RCC 7860 (cell line): ENCODE measurements at regions not wholly inside any gene's neighbourhood (a gene's known extent, or its start where the extent isn't known, plus 50 kb on each side); places are given as distances from the start of the nearest gene placed in this dataset.
"Not testable (repeated sequence)": the region's sequence is repeated elsewhere in the genome, so short reads cannot be mapped to it uniquely, and the experiment has no call there.

Experiments
- DNase-seq: peaks from one replicate; pipeline ENCODE4 v3.0.0-alpha.2; 2015; ENCODE audit warnings: low spot score
- FAIRE-seq: peaks from 2 replicates; lab custom pipeline; 2012; peaks lifted over from hg19 to GRCh38; lab: Jason Lieb, UNC

DNA sequence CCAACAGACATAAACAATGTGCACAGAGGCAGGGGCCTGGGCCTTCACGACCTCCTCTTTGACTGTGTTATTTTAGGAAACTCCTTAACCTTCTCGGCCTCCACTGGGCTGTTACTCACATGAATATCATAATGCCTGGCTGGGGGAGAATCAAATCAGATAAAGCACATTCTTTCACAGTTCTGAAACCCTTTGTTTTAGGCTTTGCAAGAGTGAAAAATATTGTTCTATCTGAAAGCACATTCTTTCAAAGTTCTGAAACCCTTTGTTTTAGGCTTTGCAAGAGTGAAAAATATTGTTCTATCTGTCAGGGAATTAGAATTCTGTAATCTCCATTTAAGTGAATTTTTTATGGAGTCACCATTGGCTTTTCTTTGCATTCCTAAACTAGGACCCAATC, 50.7 kb upstream of the SYNDIG1 start:
- no peak for DNase-seq
- no peak for FAIRE-seq

DNA sequence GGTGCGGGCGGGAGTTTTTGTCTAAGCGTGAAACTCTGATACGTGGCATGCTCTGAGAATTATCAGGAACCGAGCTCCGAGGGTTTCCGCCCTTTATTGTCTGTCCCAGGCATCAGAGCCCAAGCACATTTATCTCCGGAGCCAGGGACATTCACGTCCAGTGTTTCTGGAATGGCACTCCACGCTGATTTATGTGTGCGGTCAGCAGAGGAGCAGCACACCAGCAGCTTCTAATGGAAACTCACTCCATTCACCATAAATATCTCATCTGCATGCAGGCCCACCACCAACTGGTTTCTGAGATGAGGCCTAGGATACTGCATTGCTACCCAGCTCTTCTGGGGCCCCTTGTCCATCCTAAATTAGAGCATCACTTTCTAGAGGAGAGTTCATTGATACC, 51.9 kb upstream of the SYNDIG1 start:
- DNase-seq (no peak), FAIRE-seq (no peak)

DNA sequence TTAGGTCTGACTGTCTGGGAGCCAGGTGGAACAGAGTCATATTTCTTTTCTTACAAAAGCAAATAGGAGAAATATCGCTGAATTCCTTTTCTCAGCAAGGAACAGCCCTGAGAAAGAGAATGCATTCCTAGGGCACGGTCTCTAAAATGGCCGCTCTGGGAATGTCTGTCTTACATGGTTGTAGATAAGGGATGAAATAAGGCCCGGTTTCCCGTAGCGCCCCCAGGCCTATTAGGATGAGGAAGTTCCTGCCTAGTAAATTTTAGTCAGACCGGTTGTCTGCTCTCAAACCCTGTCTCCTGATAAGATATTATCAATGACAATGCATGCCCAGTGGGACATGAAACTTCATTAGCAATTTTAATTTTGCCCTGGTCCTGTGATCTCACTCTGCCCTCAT, 54.0 kb upstream of the SYNDIG1 start:
- FAIRE-seq, DNase-seq: not testable (repeated sequence)

DNA sequence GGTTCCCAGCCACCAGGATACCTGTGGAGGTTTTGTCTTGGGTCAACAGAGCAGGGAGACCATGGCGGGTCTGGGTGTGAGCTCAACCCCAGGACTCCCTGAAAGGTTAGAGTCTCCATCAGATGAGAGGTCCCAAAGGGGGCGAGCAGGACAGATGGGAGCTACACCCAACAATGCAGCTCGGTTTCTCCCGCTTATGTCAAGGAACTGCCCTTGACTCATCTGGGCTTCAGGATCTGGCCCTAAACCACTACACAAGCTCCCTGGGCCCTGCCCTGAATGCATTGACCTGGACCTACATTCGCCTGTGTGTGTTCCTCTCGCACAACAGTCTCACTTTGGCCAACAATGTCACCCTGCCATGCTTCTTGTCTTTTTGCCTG, 57.6 kb upstream of the SYNDIG1 start:
- FAIRE-seq, result no peak
- no peak for DNase-seq

DNA sequence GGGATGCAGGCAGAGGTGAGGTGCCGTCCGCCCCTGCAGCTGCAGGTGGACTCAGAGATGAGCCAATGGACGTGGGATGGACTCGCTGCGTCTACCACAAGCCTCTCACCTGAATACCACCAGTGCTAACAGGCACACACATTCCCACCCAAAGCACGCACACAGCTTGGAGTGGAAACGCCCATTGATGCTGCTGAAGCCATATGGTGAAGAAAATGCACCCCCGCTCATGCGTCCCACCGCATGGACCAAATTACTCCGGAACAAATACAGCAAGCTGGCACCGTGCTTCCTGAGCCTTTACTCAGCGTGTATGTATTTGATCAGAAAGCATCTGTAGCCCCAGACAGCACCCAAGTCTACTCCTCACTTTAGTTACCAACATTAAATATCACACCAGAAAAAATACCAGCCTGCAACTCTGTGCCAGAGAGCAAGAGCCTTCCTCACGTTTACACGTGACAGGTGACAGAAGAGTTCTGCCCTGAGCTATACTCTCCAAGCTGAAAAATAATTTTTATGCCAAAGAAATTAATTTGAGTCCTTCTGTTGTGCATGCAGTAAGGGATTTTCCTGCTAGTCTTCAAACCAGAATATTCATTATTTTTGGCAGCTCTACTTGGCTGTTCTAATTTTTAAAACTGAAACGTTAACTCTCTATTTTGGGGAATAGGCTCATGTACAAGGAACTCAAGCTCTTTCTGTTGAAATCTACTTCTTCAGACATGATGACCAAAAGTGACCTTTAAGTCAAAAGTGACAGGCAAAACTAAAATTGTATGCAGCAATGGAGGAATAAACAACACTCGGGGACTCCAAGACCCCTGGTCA, 58.2 kb upstream of the SYNDIG1 start:
- no peak for FAIRE-seq
- no peak for DNase-seq

DNA sequence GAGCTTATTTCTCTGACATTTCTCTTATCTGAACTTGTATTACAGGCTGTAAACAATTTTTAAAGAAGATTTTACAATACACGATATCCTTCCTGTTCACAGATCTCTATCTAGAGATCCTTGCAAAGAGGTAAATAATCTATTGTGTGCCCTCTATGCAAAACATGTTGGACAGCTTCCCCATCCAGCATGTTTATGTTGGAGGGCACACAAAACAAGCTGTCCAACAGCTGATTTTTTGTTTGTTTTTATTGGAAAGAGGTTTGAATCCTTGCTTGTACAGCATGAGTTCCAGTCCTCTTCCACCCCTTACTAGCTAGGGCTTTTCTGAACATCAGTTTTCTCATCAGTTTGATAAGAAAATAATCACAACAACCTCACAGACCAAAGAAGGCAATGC, 62.3 kb upstream of the SYNDIG1 start:
- DNase-seq (no peak), FAIRE-seq (no peak)

DNA sequence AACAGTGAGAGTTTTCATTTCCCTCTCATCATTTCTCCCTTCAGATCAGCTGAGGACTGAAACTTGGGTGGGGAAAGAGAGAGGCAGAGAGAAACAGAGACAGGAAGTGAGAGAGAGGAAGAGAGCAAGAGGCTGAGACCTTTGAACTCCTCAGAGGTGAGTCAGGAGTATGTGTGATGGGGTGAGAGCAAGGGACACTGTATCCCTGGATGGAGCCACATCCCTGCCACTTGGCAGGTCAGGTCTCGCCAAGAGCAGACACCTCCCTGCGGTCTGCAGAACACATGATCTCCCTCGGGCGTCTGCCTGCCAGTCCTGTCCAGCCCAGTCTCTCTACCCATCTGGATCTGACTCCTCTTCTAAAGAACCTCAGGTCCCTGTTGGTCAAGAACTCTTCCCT, 62.7 kb upstream of the SYNDIG1 start:
- no peak for DNase-seq
- no peak for FAIRE-seq

DNA sequence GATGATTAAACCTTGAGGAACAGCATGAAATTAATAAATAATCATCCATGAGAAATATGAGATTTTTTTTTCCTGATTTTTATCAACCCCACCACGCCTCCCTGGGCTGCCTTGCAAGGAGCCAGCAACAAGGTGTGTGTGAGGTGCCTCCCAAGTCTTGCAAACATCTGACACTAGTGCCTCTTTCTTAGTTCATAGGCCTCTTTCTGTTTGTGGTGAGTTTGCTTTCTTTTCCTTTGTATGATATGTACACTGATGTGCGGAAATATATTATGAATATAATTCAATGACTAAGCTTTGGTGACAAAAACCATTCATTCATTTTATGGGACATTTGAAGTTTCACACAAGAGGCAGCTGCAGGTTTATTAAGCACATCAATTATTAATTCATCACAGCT, 63.2 kb upstream of the SYNDIG1 start:
- DNase-seq, result no peak
- FAIRE-seq, result no peak

DNA sequence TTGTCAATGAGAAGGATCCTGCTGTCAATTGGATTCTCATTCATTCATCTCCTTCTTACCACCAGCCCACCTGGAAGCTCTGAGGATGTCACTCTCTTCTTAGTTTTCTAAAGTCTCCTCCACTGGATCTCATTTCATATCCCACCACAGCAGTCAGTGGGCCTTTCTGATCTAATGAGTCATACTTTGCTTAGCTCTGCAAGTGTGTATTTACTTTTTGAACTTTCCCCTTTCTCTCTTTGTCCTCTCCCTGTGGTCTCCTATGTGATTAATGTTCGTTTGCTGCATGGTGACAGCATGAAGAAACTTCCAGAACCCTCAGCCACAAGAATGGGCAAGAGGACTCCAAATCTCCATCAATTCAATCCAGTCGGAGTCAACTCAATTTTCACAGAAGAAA, 63.6 kb upstream of the SYNDIG1 start:
- no peak for FAIRE-seq
- no peak for DNase-seq

DNA sequence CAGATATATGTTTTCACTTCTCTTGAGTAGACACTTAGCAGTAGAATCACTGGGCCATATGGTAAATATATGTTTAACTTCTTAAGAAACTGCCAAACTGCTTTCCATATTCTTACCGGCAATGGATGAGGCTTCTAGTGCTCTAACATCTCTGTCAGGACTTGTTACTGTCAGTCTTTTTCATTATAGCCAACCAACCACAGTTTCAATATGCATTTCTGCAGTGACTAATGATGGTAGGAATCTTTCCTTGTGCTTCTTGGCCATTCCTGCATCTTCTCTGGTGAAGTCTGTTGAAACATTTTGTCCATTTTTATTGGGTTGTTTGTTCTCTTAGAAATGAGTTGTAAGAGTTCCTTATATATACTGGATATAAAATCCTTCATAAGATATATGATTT, 66.0 kb upstream of the SYNDIG1 start:
- FAIRE-seq, result no peak
- DNase-seq, result no peak

DNA sequence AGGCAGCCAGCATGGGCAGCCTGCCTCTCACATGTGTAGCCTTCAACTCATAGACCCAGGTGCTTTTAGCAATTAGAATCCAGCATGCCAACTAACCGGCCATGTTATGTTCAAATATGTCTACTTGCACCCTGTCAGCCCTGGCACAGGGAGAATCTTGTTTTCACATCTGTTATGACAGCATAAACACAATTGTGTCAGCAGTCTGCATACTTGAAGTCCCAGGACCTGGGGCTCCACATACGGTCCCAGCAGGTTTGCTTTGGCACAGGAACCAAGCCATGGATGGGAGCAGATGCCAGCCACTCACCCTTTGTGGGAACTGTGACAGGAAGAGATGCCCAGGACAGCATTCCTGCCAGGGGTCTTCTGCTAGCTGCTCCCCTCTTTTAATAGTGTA, 67.2 kb upstream of the SYNDIG1 start:
- no peak for FAIRE-seq

DNA sequence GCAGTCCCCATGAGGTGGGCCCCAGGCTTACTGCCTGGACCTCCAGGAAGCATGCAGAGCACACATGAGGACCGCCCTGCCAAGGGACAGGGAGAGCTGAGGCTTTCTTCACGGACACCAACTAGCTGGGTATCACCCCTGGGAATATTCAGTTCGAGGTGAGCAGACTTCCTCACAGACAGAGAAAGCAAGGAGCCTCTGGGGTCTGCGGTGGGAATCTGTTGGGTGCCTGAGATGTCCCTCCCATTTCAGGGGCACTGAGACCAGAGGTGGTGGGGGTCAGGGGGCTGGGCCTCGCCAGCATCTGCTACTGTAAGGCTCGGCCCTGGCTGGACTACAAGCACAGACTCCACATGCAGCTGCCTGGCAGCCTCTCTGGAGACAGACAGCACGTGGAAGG, 74.3 kb upstream of the SYNDIG1 start:
- no peak for FAIRE-seq

More for the DNA sequence above, 67.2 kb upstream of the SYNDIG1 start:
- DNase-seq, result no peak

DNA sequence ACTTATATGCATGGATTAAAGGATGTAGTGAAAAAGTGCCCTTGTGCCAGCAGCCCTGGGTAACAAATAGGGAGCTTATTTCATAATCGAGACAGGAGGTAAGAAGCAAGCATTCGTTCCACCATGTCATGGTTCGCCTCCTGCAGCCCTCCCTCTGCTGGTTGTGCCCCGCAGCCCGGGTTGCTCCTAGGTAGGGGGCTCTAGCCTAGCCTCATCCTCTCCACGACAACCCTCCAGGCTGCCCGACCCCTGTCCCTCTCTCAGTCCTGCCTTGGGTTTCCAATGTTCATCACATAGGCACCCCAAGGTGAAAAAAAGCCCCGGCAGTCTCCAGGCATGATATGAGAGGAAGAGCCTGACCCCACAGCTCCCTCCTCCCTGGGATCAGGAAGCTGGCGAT, 75.5 kb upstream of the SYNDIG1 start:
- DNase-seq, result no peak
- no peak for FAIRE-seq

More for the DNA sequence above, 74.3 kb upstream of the SYNDIG1 start:
- no peak for DNase-seq

DNA sequence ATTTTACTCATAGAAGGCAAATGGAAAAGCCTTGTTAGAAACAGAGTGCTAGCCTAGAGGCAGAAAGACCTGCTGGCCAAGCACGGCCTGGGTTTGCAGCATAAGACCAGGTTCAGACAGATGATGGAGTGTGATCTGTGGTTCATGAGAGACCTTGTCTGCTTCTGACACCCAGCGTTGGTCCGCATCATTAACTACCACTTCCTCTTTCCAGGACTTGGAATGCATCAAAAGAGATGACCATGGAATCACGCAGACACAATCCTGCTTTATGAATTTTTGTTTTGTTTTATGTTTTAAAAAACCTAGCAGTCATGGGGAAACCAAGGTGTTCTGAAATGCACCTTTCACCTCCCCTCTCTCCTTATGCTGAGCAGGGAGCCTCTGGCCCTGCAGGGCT, 76.8 kb upstream of the SYNDIG1 start:
- FAIRE-seq (no peak), DNase-seq (no peak)

DNA sequence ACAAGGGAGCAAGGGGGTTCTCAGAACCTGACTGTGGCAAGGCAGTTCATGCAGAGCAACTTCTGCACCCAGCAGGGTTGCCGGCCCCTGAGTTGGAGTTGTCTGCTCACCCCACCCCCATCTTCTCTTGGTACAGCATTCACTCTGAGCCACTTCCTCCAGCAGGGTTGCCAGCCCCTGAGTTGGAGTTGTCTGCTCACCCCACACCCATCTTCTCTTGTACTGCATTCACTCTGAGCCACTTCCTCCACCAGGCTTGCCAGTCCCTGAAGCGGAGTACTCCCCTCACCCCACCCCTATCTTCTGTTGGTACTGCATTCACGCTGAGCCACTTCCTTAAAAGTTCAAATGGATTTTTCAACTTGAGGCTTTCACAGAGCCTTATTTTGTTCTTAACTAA, 79.7 kb upstream of the SYNDIG1 start:
- no peak for DNase-seq
- no peak for FAIRE-seq

DNA sequence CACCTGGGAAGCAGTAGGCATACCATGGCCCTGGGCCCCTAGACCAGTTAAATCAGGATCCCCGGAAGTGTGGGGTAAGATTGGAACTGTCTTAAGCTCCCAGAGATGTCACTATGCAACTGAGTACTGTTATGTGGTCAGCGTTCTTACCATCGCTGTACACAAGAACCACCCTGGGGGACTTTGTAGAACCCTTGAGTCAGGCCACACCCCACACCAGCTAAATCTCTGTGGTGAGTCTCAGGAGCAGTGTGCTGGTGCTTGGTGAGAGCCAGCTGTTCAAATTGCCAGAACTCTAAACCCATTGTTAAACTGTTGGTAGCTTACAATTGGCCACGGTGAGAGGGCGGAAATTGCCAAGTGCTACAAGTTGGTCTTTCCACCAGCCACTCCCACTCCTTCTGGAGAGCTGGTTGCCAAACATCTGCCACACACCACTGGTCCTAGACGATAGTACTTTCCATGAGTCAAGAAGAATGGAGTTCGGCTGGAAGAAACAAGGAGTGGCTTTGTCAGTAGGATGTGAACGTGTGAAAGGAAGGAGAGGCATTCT, 80.5 kb upstream of the SYNDIG1 start:
- no peak for FAIRE-seq
- no peak for DNase-seq

DNA sequence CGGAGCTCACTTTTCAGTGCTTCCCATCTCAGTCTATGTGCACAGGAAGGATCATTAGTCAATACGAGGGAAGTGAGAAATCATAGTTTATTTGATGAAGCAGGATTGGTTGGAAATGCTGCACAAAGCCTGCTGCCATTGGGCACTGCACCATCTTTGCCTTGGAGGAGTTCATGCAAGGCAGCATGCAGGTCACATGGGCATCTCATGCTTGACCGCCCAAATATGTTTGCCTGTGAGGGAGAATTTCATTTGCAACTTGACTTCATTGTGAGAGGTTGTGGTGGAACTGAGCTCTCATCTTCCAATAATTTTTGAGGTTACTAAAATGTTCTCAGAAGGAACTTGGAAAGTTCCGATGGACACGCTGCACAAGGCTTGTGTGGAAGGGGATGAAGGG, 83.9 kb upstream of the SYNDIG1 start:
- DNase-seq (no peak), FAIRE-seq (no peak)

DNA sequence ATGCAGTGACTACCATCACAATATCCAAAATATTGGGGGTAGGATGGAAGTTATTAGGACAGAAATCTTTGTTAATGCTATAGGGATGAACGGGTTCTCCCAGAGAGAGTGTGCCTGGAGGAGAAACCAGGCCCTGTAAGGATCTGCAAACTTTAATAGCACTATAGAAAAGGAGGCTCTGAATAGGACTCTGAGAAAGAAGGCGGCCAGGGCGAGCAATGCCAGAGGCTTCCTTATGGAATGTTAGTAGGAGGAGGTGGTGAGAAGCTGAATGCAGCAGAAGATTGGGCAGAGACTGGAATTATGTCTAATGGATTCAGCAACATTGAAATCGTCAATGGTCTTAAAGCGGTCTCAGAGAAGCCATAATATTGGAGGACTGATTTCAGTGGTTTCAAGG, 84.6 kb upstream of the SYNDIG1 start:
- FAIRE-seq, result no peak
- no peak for DNase-seq

DNA sequence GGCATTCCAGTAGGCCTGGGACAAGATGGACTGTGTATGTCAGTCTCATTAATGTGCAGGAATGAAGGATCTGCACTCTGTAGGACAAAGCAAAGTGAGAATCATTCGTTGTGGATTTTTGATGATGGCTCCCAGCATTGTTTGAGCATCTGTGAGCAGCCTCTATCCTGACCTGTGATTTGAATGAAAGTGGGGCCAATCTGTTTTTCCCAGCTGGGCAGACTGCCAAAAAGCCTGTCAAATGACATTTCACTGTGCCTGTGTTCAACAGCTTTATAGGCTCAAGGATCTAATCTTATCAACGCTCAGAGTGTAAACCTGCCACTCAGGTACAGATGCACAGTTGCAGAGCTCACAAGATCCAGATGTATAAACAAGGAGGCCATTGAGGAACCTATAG, 86.7 kb upstream of the SYNDIG1 start:
- no peak for FAIRE-seq
- DNase-seq, result no peak

DNA sequence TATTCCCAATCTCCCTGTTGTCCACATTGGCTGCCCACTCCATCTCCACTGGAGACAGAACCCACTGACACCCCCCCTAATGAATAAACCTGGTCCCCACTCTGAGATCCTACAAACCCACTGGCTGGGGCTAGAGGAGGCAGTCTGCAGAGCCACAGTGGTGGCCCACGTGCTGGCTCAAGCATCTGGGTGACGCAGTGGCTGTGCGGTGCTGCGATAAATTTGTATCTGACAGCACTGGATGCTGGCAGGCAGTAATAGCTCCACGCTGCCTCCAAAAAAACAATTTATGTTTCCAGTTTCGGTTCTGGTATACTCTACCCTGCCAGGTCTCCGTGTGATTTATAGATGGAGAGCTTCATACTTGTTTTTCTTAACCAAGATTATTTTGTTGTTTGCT, 87.1 kb upstream of the SYNDIG1 start:
- FAIRE-seq (no peak), DNase-seq (no peak)

DNA sequence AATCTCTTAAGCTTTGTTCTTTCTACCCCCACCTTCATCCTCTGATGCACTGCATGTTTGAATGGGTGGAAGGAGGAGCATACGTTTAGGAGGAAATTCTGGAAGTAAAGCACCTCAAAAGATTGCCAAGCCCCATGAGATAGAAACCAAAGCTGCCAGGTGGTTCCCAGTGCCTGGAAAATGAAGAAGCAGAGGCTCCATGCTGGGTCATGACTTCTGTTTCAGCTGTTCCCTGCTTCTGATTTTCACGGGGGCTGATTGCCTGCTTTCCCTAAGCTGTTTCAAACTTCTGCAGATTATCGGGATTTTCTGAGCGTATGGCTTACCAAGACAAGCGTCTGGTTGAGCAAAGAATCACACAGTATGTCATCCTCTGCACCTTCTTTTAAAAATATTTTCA, 87.5 kb upstream of the SYNDIG1 start:
- FAIRE-seq, result no peak

DNA sequence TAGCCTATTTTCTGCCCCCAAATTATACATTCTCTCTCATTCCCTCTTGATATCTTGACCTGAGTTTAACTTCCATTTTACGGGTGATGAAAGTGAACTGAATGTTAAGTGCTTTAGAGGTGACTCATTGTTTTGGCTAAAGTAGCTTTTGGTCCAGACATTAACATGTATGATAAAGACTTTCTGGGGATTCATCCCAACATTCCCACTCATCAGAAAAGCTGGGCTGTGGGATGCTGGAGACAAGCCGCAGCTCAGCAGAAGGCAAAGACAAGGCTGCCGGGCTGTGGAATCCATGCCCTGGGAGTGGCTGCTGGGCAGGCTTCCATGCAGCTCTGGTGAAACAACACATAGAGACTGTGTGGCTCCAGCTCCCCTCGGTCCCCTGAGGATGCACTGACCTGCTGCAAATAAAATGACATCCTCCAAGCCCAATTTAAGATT, 89.9 kb upstream of the SYNDIG1 start:
- DNase-seq (no peak), FAIRE-seq (no peak)

More for the DNA sequence above, 87.5 kb upstream of the SYNDIG1 start:
- DNase-seq, result no peak
